Neural progenitor cell (in vitro differentiated cells): ENCODE measurements at regions not wholly inside any gene's neighbourhood (a gene's known extent, or its start where the extent isn't known, plus 50 kb on each side); places are given as distances from the start of the nearest gene placed in this dataset.

ENCODE experiments used
- EZH2 ChIP-seq: fragments of 200-600 bp; sonication (generic); IDR thresholded peaks from 2 replicates; pipeline ENCODE4 v1.6.1; 2017; ENCODE audit warnings: antibody characterized with exemption, mild to moderate bottlenecking, moderate library complexity
- EZH2phosphoT487 ChIP-seq: fragments of 200-600 bp; sonication (generic); IDR thresholded peaks from 2 replicates; pipeline ENCODE4 v1.6.1; 2017; ENCODE audit warnings: antibody characterized with exemption
- TF ChIP-seq, protein P1 (sequence below): fragments of 200-600 bp; sonication (generic); IDR thresholded peaks from 2 replicates; pipeline ENCODE4 v1.5.1; 2017; ENCODE audit warnings: antibody characterized with exemption, mild to moderate bottlenecking

DNA sequence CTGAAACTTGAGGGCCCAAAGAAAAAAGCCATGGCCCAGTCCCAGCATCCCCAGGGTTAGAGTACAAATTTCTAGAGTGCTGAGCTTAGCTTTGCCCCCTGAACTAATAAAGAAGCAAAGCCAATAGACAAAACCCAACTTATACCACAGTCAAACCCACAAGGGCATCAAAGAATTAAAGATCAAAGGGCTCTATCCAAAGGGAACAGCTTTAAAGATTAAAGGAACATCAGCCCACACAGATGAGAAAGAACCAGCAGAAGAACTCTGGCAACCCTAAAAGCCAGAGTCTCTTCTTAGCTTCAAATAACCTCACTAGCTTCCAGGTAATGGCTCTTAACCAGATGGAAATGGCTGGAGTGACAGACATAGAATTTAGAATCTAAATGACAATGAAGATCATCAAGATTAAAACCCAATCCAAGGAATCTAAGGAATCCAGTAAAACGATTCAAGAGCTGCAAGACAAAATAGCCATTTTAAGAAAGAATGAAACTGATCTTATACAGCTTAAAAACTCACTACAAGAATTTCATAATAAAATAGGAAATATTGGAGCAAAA lies 93.9 kb downstream of the YIPF5 start:
- TF ChIP-seq, protein P1, sequence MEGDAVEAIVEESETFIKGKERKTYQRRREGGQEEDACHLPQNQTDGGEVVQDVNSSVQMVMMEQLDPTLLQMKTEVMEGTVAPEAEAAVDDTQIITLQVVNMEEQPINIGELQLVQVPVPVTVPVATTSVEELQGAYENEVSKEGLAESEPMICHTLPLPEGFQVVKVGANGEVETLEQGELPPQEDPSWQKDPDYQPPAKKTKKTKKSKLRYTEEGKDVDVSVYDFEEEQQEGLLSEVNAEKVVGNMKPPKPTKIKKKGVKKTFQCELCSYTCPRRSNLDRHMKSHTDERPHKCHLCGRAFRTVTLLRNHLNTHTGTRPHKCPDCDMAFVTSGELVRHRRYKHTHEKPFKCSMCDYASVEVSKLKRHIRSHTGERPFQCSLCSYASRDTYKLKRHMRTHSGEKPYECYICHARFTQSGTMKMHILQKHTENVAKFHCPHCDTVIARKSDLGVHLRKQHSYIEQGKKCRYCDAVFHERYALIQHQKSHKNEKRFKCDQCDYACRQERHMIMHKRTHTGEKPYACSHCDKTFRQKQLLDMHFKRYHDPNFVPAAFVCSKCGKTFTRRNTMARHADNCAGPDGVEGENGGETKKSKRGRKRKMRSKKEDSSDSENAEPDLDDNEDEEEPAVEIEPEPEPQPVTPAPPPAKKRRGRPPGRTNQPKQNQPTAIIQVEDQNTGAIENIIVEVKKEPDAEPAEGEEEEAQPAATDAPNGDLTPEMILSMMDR, result no peak
- TF ChIP-seq EZH2 (no peak), EZH2phosphoT487 (no peak)
